Body of pancreas (tissue), 4 donors: ENCODE measurements at regions not wholly inside any gene's neighbourhood (a gene's known extent, or its start where the extent isn't known, plus 50 kb on each side); places are given as distances from the start of the nearest gene placed in this dataset.

ENCODE experiments used
- CTCF ChIP-seq, 7 experiments: fragments of 450-650 bp in 4 of 7; fragments of 200-600 bp in 3 of 7; sonication (generic) in 3 of 7; IDR thresholded peaks; one replicate each; pipeline ENCODE4 v1.5.1; 2016 to 2019; ENCODE audit warnings: antibody characterized with exemption in 7 of 7
- POLR2A ChIP-seq, 3 donors: fragments of 450-650 bp; IDR thresholded peaks; one replicate each; pipeline ENCODE4 v1.6.1; 2016; ENCODE audit warnings: antibody characterized with exemption in 3 of 3, mild to moderate bottlenecking in 2 of 3

- TF ChIP-seq CTCF (IDR thresholded peaks at IDR 0.05) (no peak), POLR2A (IDR thresholded peaks at IDR 0.05) (no peak)
Observed at GRCh38 chr1:4366091-4366490, 288.3 kb upstream of the AJAP1 start.
